ENCODE measurements at regions not wholly inside any gene's neighbourhood (a gene's known extent, or its start where the extent isn't known, plus 50 kb on each side); places are given as distances from the start of the nearest gene placed in this dataset.

- DNase-seq (no peak), ATAC-seq (no peak)
- Mint-ChIP-seq H3K4me1 (ENCODE audit: low read depth) (no peaks in the 10 kb centered on the region), H3K36me3 (ENCODE audit: low read depth) (no peaks in the 10 kb centered on the region), H3K27ac (no peak overlapping the region), H3K9me3 (no peaks in the 10 kb centered on the region), H3K4me3 (no peak overlapping the region), H3K27me3 (peaks cover 18% of the 10 kb centered on the region)
- TF ChIP-seq CTCF (IDR thresholded peaks at IDR 0.05): no peak
- CTCF ChIA-PET: interaction anchor here (1.0 to 1.5 kb wide), 3 partner anchors 12 to 307 kb away, joined by 4 to 5 read pairs (median 5); no protein-coding TSS in a partner anchor
- POLR2A ChIA-PET: no interaction called here
- intact Hi-C loops (cut with micrococcal nuclease): no loop called here
Measured at GRCh38 chr16:52976539-52977167, 76.0 kb downstream of the CHD9NB start.

GRCh38 chr16:52967744-52968143 is 85.0 kb downstream of the CHD9NB start:
- ChIA-PET POLR2A (no interaction called here), CTCF (no interaction called here)
- ATAC-seq (no peak), DNase-seq (no peak)
- Mint-ChIP-seq H3K4me1 (ENCODE audit: low read depth) (no peaks in the 10 kb centered on the region), H3K4me3 (no peak overlapping the region), H3K27ac (no peak overlapping the region), H3K36me3 (ENCODE audit: low read depth) (no peaks in the 10 kb centered on the region), H3K27me3 (peaks cover 3% of the 10 kb centered on the region), H3K9me3 (no peaks in the 10 kb centered on the region)
- no peak for TF ChIP-seq CTCF (IDR thresholded peaks at IDR 0.05)
- intact Hi-C loops (cut with micrococcal nuclease): no loop called here

- H3K36me3 Mint-ChIP-seq (ENCODE audit: low read depth): no peaks in the 10 kb centered on the region
- H3K27ac Mint-ChIP-seq: no peak overlapping the region
- H3K9me3 Mint-ChIP-seq: no peaks in the 10 kb centered on the region
- ChIA-PET POLR2A (no interaction called here), CTCF (no interaction called here)
- H3K27me3 Mint-ChIP-seq: no peaks in the 10 kb centered on the region
- H3K4me3 Mint-ChIP-seq: no peak overlapping the region
- ATAC-seq (no peak), DNase-seq (no peak)
- intact Hi-C loops (cut with micrococcal nuclease): no loop called here
- no peaks in the 10 kb centered on the region for H3K4me1 Mint-ChIP-seq (ENCODE audit: low read depth)
- TF ChIP-seq CTCF (IDR thresholded peaks at IDR 0.05): no peak
Measured at GRCh38 chr16:52964290-52964689, 88.4 kb downstream of the CHD9NB start.

- no peaks in the 10 kb centered on the region for H3K9me3 Mint-ChIP-seq
- H3K36me3 Mint-ChIP-seq (ENCODE audit: low read depth): no peaks in the 10 kb centered on the region
- DNase-seq (no peak), ATAC-seq (no peak)
- no peak overlapping the region for H3K4me3 Mint-ChIP-seq
- no peak for TF ChIP-seq CTCF (IDR thresholded peaks at IDR 0.05)
- H3K27me3 Mint-ChIP-seq: no peaks in the 10 kb centered on the region
- ChIA-PET POLR2A (no interaction called here), CTCF (no interaction called here)
- no peaks in the 10 kb centered on the region for H3K4me1 Mint-ChIP-seq (ENCODE audit: low read depth)
- no peak overlapping the region for H3K27ac Mint-ChIP-seq
- intact Hi-C loops (cut with micrococcal nuclease): no loop called here
Measured at GRCh38 chr16:52963855-52964242, 88.8 kb downstream of the CHD9NB start.

- DNase-seq (no peak), ATAC-seq (no peak)
- CTCF ChIA-PET: no interaction called here
- no peaks in the 10 kb centered on the region for H3K4me1 Mint-ChIP-seq (ENCODE audit: low read depth)
- intact Hi-C loops (cut with micrococcal nuclease): no loop called here
- no peak for TF ChIP-seq CTCF (IDR thresholded peaks at IDR 0.05)
- no peak overlapping the region for H3K27ac Mint-ChIP-seq
- no peak overlapping the region for H3K4me3 Mint-ChIP-seq
- POLR2A ChIA-PET: interaction anchor here (0.7 kb wide), 1 partner anchor 761 kb away, joined by 3 read pairs; no protein-coding TSS in a partner anchor
- H3K27me3 Mint-ChIP-seq: no peaks in the 10 kb centered on the region
- no peaks in the 10 kb centered on the region for H3K36me3 Mint-ChIP-seq (ENCODE audit: low read depth)
- no peaks in the 10 kb centered on the region for H3K9me3 Mint-ChIP-seq
Measured at GRCh38 chr16:52963212-52963854, 89.4 kb downstream of the CHD9NB start.

Measured in activated CD8-positive, alpha-beta T cell treated with anti-CD3 and anti-CD28 coated beads for 36 hours (primary cell).